Transverse colon (tissue), 3 donors: ENCODE measurements at regions not wholly inside any gene's neighbourhood (a gene's known extent, or its start where the extent isn't known, plus 50 kb on each side); places are given as distances from the start of the nearest gene placed in this dataset.

Experiments used
- EP300 ChIP-seq: sonication (generic); formaldehyde crosslinking; IDR thresholded peaks from one replicate; pipeline ENCODE4 v1.6.1; 2017; ENCODE audit warnings: antibody characterized with exemption, low read depth
- POLR2A ChIP-seq: fragments of 450-650 bp; IDR thresholded peaks from one replicate; pipeline ENCODE4 v1.6.1; 2016; ENCODE audit warnings: antibody characterized with exemption, mild to moderate bottlenecking, moderate library complexity
- TF ChIP-seq, protein P1 (sequence below), 5 experiments: fragments of 200-600 bp in 3 of 5; fragments of 450-650 bp in 2 of 5; sonication (generic) in 3 of 5; IDR thresholded peaks; 1 replicate in 2 of 5; 2 replicates in 3 of 5; pipeline ENCODE4 v1.5.1; 2016 to 2017; ENCODE audit warnings: antibody characterized with exemption in 5 of 5, inconsistent platforms in 3 of 5, mild to moderate bottlenecking in 2 of 5, moderate library complexity in 1 of 5

DNA sequence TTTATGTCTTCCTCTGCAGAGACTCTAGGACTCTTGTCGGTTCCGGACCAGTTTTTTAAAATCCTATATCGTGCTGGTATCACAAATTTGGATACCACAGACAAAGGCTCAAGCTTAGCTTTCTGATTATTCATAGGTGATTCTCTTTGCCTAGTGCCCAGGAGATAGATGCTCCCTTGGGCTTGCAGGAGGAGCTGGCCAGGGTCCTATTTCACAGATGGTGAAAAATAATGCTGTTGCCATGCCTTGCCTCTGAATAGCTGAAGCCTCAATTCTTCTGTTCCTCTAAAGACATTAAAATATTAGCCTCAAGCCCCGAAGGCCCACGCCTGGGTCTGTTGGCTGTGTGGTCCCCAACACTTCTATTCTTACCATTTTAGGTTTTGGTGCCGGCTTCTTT, 123.9 kb upstream of the BACH2 start:
- TF ChIP-seq, protein P1, sequence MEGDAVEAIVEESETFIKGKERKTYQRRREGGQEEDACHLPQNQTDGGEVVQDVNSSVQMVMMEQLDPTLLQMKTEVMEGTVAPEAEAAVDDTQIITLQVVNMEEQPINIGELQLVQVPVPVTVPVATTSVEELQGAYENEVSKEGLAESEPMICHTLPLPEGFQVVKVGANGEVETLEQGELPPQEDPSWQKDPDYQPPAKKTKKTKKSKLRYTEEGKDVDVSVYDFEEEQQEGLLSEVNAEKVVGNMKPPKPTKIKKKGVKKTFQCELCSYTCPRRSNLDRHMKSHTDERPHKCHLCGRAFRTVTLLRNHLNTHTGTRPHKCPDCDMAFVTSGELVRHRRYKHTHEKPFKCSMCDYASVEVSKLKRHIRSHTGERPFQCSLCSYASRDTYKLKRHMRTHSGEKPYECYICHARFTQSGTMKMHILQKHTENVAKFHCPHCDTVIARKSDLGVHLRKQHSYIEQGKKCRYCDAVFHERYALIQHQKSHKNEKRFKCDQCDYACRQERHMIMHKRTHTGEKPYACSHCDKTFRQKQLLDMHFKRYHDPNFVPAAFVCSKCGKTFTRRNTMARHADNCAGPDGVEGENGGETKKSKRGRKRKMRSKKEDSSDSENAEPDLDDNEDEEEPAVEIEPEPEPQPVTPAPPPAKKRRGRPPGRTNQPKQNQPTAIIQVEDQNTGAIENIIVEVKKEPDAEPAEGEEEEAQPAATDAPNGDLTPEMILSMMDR (IDR thresholded peaks at IDR 0.05), result no peak
- TF ChIP-seq EP300 (no peak), POLR2A (no peak)
